Left lung (tissue), 4 donors: ENCODE measurements at regions not wholly inside any gene's neighbourhood (a gene's known extent, or its start where the extent isn't known, plus 50 kb on each side); places are given as distances from the start of the nearest gene placed in this dataset.
"Not testable (repeated sequence)": the region's sequence is repeated elsewhere in the genome, so short reads cannot be mapped to it uniquely, and the experiment has no call there.

Source experiments
- ATAC-seq: fragments of 200-7000 bp; cut with Tn5 transposase; one replicate; pipeline ENCODE4 v1.9.1; 2020; ENCODE audit warnings: moderate library complexity
- DNase-seq, 4 donors: peaks; one replicate each; pipeline ENCODE4 v3.0.0-alpha.2; 2013 to 2020
- H3K27ac ChIP-seq, 2 donors: fragments of 200-600 bp; sonication (generic) in 1 of 2; one replicate each; pipeline versions ENCODE4 v1.5.0 to v1.8.0; 2020 to 2021
- H3K27me3 ChIP-seq, 2 donors: fragments of 200-600 bp; sonication (generic) in 1 of 2; one replicate each; pipeline versions ENCODE4 v1.5.0 to v1.8.0; 2020 to 2021
- H3K36me3 ChIP-seq, 2 donors: fragments of 200-600 bp; sonication (generic) in 1 of 2; one replicate each; pipeline versions ENCODE4 v1.5.0 to v1.8.0; 2020 to 2021
- H3K4me1 ChIP-seq, 2 donors: fragments of 200-600 bp; one replicate each; pipeline ENCODE4 v1.8.0; 2021
- H3K4me3 ChIP-seq, 2 donors: fragments of 200-600 bp; sonication (generic) in 1 of 2; one replicate each; pipeline versions ENCODE4 v1.5.0 to v1.8.0; 2020 to 2021; ENCODE audit warnings: mild to moderate bottlenecking in 1 of 2
- H3K9me3 ChIP-seq, 2 donors: fragments of 200-600 bp; sonication (generic) in 1 of 2; one replicate each; pipeline versions ENCODE4 v1.5.0 to v1.8.0; 2020 to 2021
- CTCF ChIP-seq, 2 donors: fragments of 200-600 bp; sonication (generic) in 1 of 2; IDR thresholded peaks; one replicate each; pipeline versions ENCODE4 v1.5.0 to v1.8.0; 2021; ENCODE audit warnings: antibody characterized with exemption in 2 of 2
- intact Hi-C, 2 donors: fragments of 100-400 bp; cut with DNase I; formaldehyde crosslinking; loops; one replicate each; pipeline versions ENCODE4 v1.11.2 to v1.14.2; 2022
- donor health status: DM: no; HTN: yes; CAD: no.
- donor health status: DM: no; HTN: no; CAD: no.

GRCh38 chr12:86572455-86572854, 316.3 kb upstream of the MGAT4C start:
- no peaks in the 10 kb centered on the region for H3K27me3 ChIP-seq
- intact Hi-C loops, result no loop called here
- no peaks in the 10 kb centered on the region for H3K4me1 ChIP-seq
- H3K27ac ChIP-seq, result no peak overlapping the region
- no peak overlapping the region for H3K4me3 ChIP-seq
- no peak for DNase-seq
- H3K36me3 ChIP-seq, result no peaks in the 10 kb centered on the region
- H3K9me3 ChIP-seq, result peaks cover 0 to 12% of the 10 kb centered on the region in 2 donors
- no peak for TF ChIP-seq CTCF (IDR thresholded peaks at IDR 0.05)
- no peak for ATAC-seq

- DNase-seq (no peak), ATAC-seq (no peak)
- no peaks in the 10 kb centered on the region for H3K36me3 ChIP-seq
- H3K9me3 ChIP-seq, result peaks cover 0 to 37% of the 10 kb centered on the region in 2 donors
- no peaks in the 10 kb centered on the region for H3K27me3 ChIP-seq
- H3K4me1 ChIP-seq, result no peaks in the 10 kb centered on the region
- no peak overlapping the region for H3K4me3 ChIP-seq
- TF ChIP-seq CTCF (IDR thresholded peaks at IDR 0.05), result no peak
- no peak overlapping the region for H3K27ac ChIP-seq
- intact Hi-C loops, result no loop called here
Measured at GRCh38 chr12:86565038-86565437, 308.8 kb upstream of the MGAT4C start.

GRCh38 chr12:86555491-86555890, 299.3 kb upstream of the MGAT4C start:
- intact Hi-C loops, H3K4me1 ChIP-seq, ATAC-seq, DNase-seq, H3K27ac ChIP-seq, H3K36me3 ChIP-seq, H3K27me3 ChIP-seq, H3K4me3 ChIP-seq: not testable (repeated sequence)
- H3K9me3 ChIP-seq, result peaks cover 0 to 13% of the 10 kb centered on the region in 2 donors

DNA sequence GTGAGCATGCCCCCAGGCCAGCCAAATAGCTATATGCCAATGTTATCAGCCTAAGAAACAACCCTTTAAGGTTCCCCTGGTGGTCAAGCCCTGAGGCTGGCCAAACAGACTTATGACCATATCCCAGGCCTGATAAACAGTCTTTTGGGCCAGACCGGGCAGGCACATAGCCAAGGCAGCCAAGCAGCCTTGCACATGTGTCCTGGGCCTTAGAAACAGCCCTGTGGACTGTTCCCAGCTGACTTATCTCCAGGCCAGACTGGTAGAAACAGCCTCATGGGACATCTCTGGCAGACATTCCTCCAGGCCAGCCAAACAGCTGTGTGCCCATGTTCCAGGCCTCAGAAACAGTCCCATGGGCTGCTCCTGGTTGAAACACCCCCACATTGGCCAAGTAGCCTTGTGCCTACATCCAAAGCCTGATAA, 295.0 kb upstream of the MGAT4C start:
- Histone ChIP-seq H3K27me3 (no peaks in the 10 kb centered on the region), H3K36me3 (no peaks in the 10 kb centered on the region)
- ATAC-seq, result no peak

DNA sequence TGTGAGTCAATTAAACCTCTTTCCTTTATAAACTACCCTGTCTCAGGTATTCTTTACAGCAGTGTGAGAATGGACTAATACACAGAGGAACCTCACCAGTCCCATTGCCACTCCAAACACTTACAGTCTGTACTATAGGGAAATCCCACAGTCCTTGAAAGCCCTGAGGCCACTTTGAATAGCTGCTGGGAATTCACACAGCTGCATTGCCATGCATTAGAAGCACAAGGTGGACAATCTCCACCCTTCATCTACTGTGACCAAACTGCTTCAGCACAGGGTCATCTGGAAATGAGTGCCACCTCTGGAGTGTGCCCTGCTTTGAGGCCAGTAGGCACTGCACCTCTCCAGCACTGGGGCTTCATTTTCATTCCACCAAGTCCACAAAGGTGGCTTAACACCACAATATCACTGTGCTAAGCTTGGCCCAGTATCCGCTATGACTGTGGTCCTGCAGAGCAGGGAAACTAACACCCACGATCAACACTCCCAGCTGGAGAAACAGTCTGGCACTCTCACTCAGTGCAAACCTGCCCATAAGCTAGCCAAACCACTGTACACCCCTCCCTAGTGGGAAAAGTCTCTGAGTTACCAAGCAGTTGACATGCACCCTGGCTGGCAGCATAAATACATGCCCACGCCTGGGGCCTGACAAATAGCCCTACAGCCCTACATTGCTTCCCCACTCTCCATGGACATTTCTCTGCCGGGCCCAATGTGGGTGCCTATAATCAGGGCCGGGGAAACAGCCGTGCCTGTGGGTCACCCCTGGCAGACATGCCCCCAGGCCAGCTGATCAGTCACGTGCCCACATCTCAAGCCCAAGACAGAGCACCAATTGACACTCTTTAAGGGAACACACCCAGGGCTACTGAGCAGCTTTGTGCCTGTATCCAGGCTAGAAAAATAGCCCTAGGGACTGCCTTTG, 294.3 kb upstream of the MGAT4C start:
- ATAC-seq (no peak), DNase-seq (peak in 1 of 4 donors; percentile 42)
- intact Hi-C loops, result no loop called here
- Histone ChIP-seq H3K4me3 (no peak overlapping the region), H3K4me1 (no peaks in the 10 kb centered on the region), H3K9me3 (no peaks in the 10 kb centered on the region), H3K27ac (no peak overlapping the region), H3K36me3 (no peaks in the 10 kb centered on the region), H3K27me3 (no peaks in the 10 kb centered on the region)
- no peak for TF ChIP-seq CTCF (IDR thresholded peaks at IDR 0.05)

More for the DNA sequence above, 295.0 kb upstream of the MGAT4C start:
- H3K4me3 ChIP-seq, result no peak overlapping the region
- H3K4me1 ChIP-seq, result no peaks in the 10 kb centered on the region
- TF ChIP-seq CTCF (IDR thresholded peaks at IDR 0.05), result no peak
- no peaks in the 10 kb centered on the region for H3K9me3 ChIP-seq
- intact Hi-C loops, result no loop called here
- no peak overlapping the region for H3K27ac ChIP-seq
- DNase-seq, result no peak
